CD4-positive, alpha-beta T cell (primary cell): ENCODE measurements at regions not wholly inside any gene's neighbourhood (a gene's known extent, or its start where the extent isn't known, plus 50 kb on each side); places are given as distances from the start of the nearest gene placed in this dataset.

Experiments used
- ATAC-seq: fragments of 200-7000 bp; cut with Tn5 transposase; one replicate; pipeline ENCODE4 v1.10.0; 2022; ENCODE audit warnings: mild to moderate bottlenecking; ENCODE audit not compliant: poor library complexity
- CTCF ChIA-PET: fragments of 350-600 bp; sonication (Branson Sonifier 250); formaldehyde crosslinking; loops from one replicate; lab custom pipeline; 2021; ENCODE audit warnings: antibody characterized with exemption, inconsistent platforms; lab: Charles Lee
- POLR2A ChIA-PET: fragments of 350-600 bp; sonication (Branson Sonifier 250); formaldehyde crosslinking; loops from one replicate; lab custom pipeline; 2021; ENCODE audit warnings: antibody characterized with exemption, inconsistent platforms; lab: Charles Lee
- DNase-seq, 14 experiments: peaks; one replicate each; pipeline ENCODE4 v3.0.0-alpha.2; 2013 to 2020; ENCODE audit warnings: mixed read lengths in 2 of 14
- H3K27ac ChIP-seq, 2 donors: one replicate each; pipeline versions ENCODE4 v1.5.1 to v1.7.0; 2013; ENCODE audit warnings: low read length in 2 of 2, low read depth in 1 of 2, mild to moderate bottlenecking in 1 of 2
- H3K27me3 ChIP-seq, 2 experiments: 1 replicate in 1 of 2; 2 replicates in 1 of 2; pipeline versions ENCODE4 v1.6.1 to v1.7.0; 2013; ENCODE audit warnings: low read length in 2 of 2, control low read depth in 1 of 2, mild to moderate bottlenecking in 1 of 2, moderate library complexity in 1 of 2; ENCODE audit not compliant: insufficient read depth in 2 of 2, control insufficient read depth in 1 of 2
- H3K36me3 ChIP-seq: one replicate; pipeline ENCODE4 v1.6.1; 2013; ENCODE audit warnings: low read length, control low read depth; ENCODE audit not compliant: insufficient read depth
- H3K4me1 ChIP-seq: one replicate; pipeline ENCODE4 v1.6.1; 2013; ENCODE audit warnings: low read length, control low read depth; ENCODE audit not compliant: insufficient read depth
- H3K4me3 ChIP-seq: one replicate; pipeline ENCODE4 v1.5.1; 2013; ENCODE audit warnings: mild to moderate bottlenecking, low read length, moderate library complexity
- H3K9me3 ChIP-seq, 2 experiments: 1 replicate in 1 of 2; 2 replicates in 1 of 2; pipeline versions ENCODE4 v1.6.1 to v1.7.0; 2013; ENCODE audit warnings: low read length in 2 of 2, mild to moderate bottlenecking in 2 of 2, control low read depth in 1 of 2, moderate library complexity in 1 of 2; ENCODE audit not compliant: control insufficient read depth in 1 of 2, insufficient read depth in 1 of 2
- H3K27ac Mint-ChIP-seq: one replicate; pipeline ENCODE4 v1.8.0; 2020; ENCODE audit warnings: mixed read lengths
- H3K27me3 Mint-ChIP-seq: one replicate; pipeline ENCODE4 v1.8.0; 2021; ENCODE audit warnings: mixed read lengths
- H3K36me3 Mint-ChIP-seq: one replicate; pipeline ENCODE4 v1.8.0; 2021; ENCODE audit warnings: low read depth, mixed read lengths
- H3K4me1 Mint-ChIP-seq: one replicate; pipeline ENCODE4 v1.8.0; 2021; ENCODE audit warnings: low read depth, mixed read lengths
- H3K4me3 Mint-ChIP-seq: one replicate; pipeline ENCODE4 v1.8.0; 2020; ENCODE audit warnings: mild to moderate bottlenecking, mixed read lengths
- H3K9me3 Mint-ChIP-seq: one replicate; pipeline ENCODE4 v1.8.0; 2020; ENCODE audit warnings: mixed read lengths
- intact Hi-C, 2 experiments: fragments of 100-400 bp; cut with DNase I in 1 of 2; cut with micrococcal nuclease in 1 of 2; formaldehyde crosslinking; loops; one replicate each; pipeline versions ENCODE4 v1.15.1 to v1.9.0; 2023 to 2025; cut with DNase I, micrococcal nuclease
- TF ChIP-seq, protein P1 (sequence below): fragments of 200-600 bp; IDR thresholded peaks from one replicate; pipeline ENCODE4 v1.8.0; 2022; ENCODE audit warnings: antibody characterized with exemption, mild to moderate bottlenecking

DNA sequence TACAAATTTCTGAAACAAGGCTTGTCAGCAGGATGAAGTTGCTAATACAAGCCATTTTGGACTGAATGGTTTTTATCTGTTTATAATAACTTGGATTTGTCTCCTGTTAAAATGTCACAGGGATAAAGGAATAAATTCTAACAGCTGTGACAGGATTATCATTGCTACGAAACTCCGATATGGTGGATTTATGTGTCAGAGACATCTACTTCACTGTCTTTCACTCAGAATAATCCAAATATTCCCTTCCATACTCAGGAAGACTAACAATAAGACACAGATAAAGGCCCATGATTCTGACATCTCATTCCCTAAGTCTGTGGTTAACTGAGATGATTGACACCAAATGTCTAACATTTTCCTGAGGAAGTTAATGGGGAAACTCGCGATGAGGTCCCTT is 529.8 kb upstream of the GOT2 start:
- Mint-ChIP-seq H3K36me3 (no peaks in the 10 kb centered on the region), H3K27ac (no peak overlapping the region), H3K9me3 (no peaks in the 10 kb centered on the region), H3K4me1 (peaks cover 23% of the 10 kb centered on the region), H3K4me3 (no peak overlapping the region), H3K27me3 (no peaks in the 10 kb centered on the region)
- Histone ChIP-seq H3K27ac (no peak overlapping the region), H3K4me1 (no peaks in the 10 kb centered on the region), H3K36me3 (no peaks in the 10 kb centered on the region), H3K27me3 (no peaks in the 10 kb centered on the region), H3K4me3 (no peak overlapping the region), H3K9me3 (no peaks in the 10 kb centered on the region)
- ChIA-PET CTCF (no interaction called here), POLR2A (no interaction called here)
- ATAC-seq, result no peak
- TF ChIP-seq, protein P1, sequence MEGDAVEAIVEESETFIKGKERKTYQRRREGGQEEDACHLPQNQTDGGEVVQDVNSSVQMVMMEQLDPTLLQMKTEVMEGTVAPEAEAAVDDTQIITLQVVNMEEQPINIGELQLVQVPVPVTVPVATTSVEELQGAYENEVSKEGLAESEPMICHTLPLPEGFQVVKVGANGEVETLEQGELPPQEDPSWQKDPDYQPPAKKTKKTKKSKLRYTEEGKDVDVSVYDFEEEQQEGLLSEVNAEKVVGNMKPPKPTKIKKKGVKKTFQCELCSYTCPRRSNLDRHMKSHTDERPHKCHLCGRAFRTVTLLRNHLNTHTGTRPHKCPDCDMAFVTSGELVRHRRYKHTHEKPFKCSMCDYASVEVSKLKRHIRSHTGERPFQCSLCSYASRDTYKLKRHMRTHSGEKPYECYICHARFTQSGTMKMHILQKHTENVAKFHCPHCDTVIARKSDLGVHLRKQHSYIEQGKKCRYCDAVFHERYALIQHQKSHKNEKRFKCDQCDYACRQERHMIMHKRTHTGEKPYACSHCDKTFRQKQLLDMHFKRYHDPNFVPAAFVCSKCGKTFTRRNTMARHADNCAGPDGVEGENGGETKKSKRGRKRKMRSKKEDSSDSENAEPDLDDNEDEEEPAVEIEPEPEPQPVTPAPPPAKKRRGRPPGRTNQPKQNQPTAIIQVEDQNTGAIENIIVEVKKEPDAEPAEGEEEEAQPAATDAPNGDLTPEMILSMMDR, result no peak
- DNase-seq, result no peak
- intact Hi-C loops, result no loop called here

DNA sequence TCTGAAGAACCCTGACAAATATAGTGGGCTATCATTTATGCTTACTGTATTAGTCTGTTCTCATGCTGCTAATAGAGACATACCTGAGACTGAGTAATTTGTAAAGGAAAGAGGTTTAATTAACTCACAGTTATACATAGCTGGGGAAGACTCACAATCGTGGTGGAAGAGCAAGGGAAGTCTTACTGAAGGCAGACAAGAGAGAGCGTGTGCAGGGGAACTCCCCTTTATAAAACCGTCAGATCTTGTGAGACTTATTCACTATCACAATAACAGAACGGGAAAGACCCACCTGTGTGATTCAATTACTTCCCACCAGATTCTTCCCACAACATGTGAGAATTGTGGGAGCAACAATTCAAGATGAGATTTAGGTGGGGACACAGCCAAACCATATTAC is 526.8 kb upstream of the GOT2 start:
- no peak for ATAC-seq
- CTCF ChIA-PET, result no interaction called here
- no peak overlapping the region for H3K27ac ChIP-seq

DNA sequence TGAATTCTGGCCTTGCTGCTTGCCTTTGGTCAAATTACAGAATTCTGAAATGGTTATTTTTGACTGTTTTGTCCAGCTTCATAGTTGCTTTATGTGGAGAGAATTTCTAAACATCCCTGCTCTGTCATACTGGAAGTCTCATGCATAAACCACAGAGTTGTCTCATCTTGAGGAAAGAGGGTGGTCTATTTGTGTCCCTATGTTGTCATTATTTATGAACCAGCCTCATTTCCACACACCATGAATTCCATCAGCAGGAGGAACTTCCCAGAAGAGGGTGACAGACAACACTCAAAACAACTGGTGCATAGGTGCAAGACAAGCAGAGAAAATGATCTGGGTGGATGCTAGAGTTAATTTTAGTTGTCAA is 525.8 kb upstream of the GOT2 start:
- intact Hi-C loops, result no loop called here
- H3K4me3 ChIP-seq, result no peak overlapping the region
- TF ChIP-seq, protein P1, result no peak
- H3K27me3 Mint-ChIP-seq, result no peaks in the 10 kb centered on the region
- H3K9me3 Mint-ChIP-seq, result no peaks in the 10 kb centered on the region
- POLR2A ChIA-PET, result no interaction called here
- CTCF ChIA-PET, result no interaction called here
- no peaks in the 10 kb centered on the region for H3K27me3 ChIP-seq
- H3K4me1 ChIP-seq, result no peaks in the 10 kb centered on the region
- no peak for ATAC-seq
- peaks cover 24% of the 10 kb centered on the region for H3K4me1 Mint-ChIP-seq
- H3K27ac Mint-ChIP-seq, result no peak overlapping the region
- H3K9me3 ChIP-seq, result no peaks in the 10 kb centered on the region
- no peaks in the 10 kb centered on the region for H3K36me3 ChIP-seq
- no peaks in the 10 kb centered on the region for H3K36me3 Mint-ChIP-seq
- peak in 2 of 14 experiments; percentile 18 to 25 for DNase-seq
- H3K4me3 Mint-ChIP-seq, result no peak overlapping the region
- no peak overlapping the region for H3K27ac ChIP-seq

More for the DNA sequence above, 526.8 kb upstream of the GOT2 start:
- Histone ChIP-seq H3K36me3 (no peaks in the 10 kb centered on the region), H3K4me1 (no peaks in the 10 kb centered on the region), H3K27me3 (no peaks in the 10 kb centered on the region), H3K9me3 (no peaks in the 10 kb centered on the region), H3K4me3 (no peak overlapping the region)
- no peak overlapping the region for H3K4me3 Mint-ChIP-seq
- no peaks in the 10 kb centered on the region for H3K9me3 Mint-ChIP-seq
- peak overlapping the region; percentile 8 for H3K27ac Mint-ChIP-seq
- H3K36me3 Mint-ChIP-seq, result no peaks in the 10 kb centered on the region
- intact Hi-C loops, result no loop called here
- DNase-seq, result peak in 2 of 14 experiments; percentile 2 to 12
- H3K4me1 Mint-ChIP-seq, result peaks cover 24% of the 10 kb centered on the region
- POLR2A ChIA-PET, result no interaction called here
- TF ChIP-seq, protein P1, result no peak
- no peaks in the 10 kb centered on the region for H3K27me3 Mint-ChIP-seq
